ENCODE measurements at regions not wholly inside any gene's neighbourhood (a gene's known extent, or its start where the extent isn't known, plus 50 kb on each side); places are given as distances from the start of the nearest gene placed in this dataset.

GRCh38 chr10:108894402-108895301 lies 1028.7 kb downstream of the XPNPEP1 start:
- ATAC-seq = no peak
- DNase-seq (ENCODE audit: low read depth, low spot score) = no peak
- POLR2A ChIA-PET = no interaction called here
- no peaks in the 10 kb centered on the region for H3K9me3 ChIP-seq (ENCODE audit: control insufficient read depth, insufficient read depth, low read depth, low read length)
- H3K27ac ChIP-seq (ENCODE audit: low read length) = no peak overlapping the region
- no peaks in the 10 kb centered on the region for H3K36me3 ChIP-seq (ENCODE audit: control insufficient read depth, insufficient read depth, low read length)
- no peaks in the 10 kb centered on the region for H3K4me1 ChIP-seq (ENCODE audit: control insufficient read depth, insufficient read depth, low read length)
- H3K27me3 ChIP-seq (ENCODE audit: control insufficient read depth, insufficient read depth, low read length) = no peaks in the 10 kb centered on the region
- BruUV-seq (replicated peaks) = no TSS peak
- no peak overlapping the region for H3K4me3 ChIP-seq (ENCODE audit: low read depth in 2 of 2, low read length in 2 of 2)
- intact Hi-C loops (cut with micrococcal nuclease; ENCODE audit: unreplicated experiment) = no loop called here
- in situ Hi-C loops (cut with HindIII; ENCODE audit: low pct_unique_long_range_greater_than_20kb, low sequenced_read_pairs) = no loop called here
- CTCF ChIA-PET = no interaction called here
- TF ChIP-seq SIN3A (IDR thresholded peaks at IDR 0.05; ENCODE audit: borderline replicate concordance, insufficient read depth, low read depth, low read length) (no peak), POLR2AphosphoS5 (IDR thresholded peaks at IDR 0.05; ENCODE audit: low read depth, low read length) (no peak), TCF7L2 (IDR thresholded peaks at IDR 0.05; ENCODE audit: low read depth, low read length) (no peak), CTCF (IDR thresholded peaks at IDR 0.05) (no peak)
- TF ChIP-seq, protein P1, sequence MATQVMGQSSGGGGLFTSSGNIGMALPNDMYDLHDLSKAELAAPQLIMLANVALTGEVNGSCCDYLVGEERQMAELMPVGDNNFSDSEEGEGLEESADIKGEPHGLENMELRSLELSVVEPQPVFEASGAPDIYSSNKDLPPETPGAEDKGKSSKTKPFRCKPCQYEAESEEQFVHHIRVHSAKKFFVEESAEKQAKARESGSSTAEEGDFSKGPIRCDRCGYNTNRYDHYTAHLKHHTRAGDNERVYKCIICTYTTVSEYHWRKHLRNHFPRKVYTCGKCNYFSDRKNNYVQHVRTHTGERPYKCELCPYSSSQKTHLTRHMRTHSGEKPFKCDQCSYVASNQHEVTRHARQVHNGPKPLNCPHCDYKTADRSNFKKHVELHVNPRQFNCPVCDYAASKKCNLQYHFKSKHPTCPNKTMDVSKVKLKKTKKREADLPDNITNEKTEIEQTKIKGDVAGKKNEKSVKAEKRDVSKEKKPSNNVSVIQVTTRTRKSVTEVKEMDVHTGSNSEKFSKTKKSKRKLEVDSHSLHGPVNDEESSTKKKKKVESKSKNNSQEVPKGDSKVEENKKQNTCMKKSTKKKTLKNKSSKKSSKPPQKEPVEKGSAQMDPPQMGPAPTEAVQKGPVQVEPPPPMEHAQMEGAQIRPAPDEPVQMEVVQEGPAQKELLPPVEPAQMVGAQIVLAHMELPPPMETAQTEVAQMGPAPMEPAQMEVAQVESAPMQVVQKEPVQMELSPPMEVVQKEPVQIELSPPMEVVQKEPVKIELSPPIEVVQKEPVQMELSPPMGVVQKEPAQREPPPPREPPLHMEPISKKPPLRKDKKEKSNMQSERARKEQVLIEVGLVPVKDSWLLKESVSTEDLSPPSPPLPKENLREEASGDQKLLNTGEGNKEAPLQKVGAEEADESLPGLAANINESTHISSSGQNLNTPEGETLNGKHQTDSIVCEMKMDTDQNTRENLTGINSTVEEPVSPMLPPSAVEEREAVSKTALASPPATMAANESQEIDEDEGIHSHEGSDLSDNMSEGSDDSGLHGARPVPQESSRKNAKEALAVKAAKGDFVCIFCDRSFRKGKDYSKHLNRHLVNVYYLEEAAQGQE (IDR thresholded peaks at IDR 0.05; ENCODE audit: insufficient read depth in 1 of 2, low read depth in 2 of 2, low read length in 1 of 2) = no peak

GRCh38 chr10:108877095-108877561 lies 1046.2 kb downstream of the XPNPEP1 start:
- ChIA-PET CTCF (no interaction called here), POLR2A (no interaction called here)
- in situ Hi-C loops (cut with HindIII; ENCODE audit: low pct_unique_long_range_greater_than_20kb, low sequenced_read_pairs) = no loop called here
- ATAC-seq = no peak
- Histone ChIP-seq H3K27me3 (ENCODE audit: control insufficient read depth, insufficient read depth, low read length) (no peaks in the 10 kb centered on the region), H3K4me1 (ENCODE audit: control insufficient read depth, insufficient read depth, low read length) (no peaks in the 10 kb centered on the region), H3K36me3 (ENCODE audit: control insufficient read depth, insufficient read depth, low read length) (no peaks in the 10 kb centered on the region), H3K27ac (ENCODE audit: low read length) (no peak overlapping the region), H3K9me3 (ENCODE audit: control insufficient read depth, insufficient read depth, low read depth, low read length) (no peaks in the 10 kb centered on the region), H3K4me3 (ENCODE audit: low read depth in 2 of 2, low read length in 2 of 2) (no peak overlapping the region)
- no TSS peak for BruUV-seq (replicated peaks)
- TF ChIP-seq, protein P1 (IDR thresholded peaks at IDR 0.05; ENCODE audit: insufficient read depth in 1 of 2, low read depth in 2 of 2, low read length in 1 of 2) = no peak
- TF ChIP-seq CTCF (IDR thresholded peaks at IDR 0.05) (no peak), TCF7L2 (IDR thresholded peaks at IDR 0.05; ENCODE audit: low read depth, low read length) (no peak), POLR2AphosphoS5 (IDR thresholded peaks at IDR 0.05; ENCODE audit: low read depth, low read length) (no peak)
- no peak for DNase-seq (ENCODE audit: low read depth, low spot score)
- intact Hi-C loops (cut with micrococcal nuclease; ENCODE audit: unreplicated experiment) = no loop called here

Measured in Panc1 (cell line).